ENCODE measurements at regions not wholly inside any gene's neighbourhood (a gene's known extent, or its start where the extent isn't known, plus 50 kb on each side); places are given as distances from the start of the nearest gene placed in this dataset.

- no peak overlapping the region for H3K4me3 ChIP-seq
- intact Hi-C loops (cut with micrococcal nuclease; ENCODE audit: unreplicated experiment) = no loop called here
- whole genome bisulfite sequencing (ENCODE audit: insufficient coverage, insufficient replicate concordance, low lambda C conversion rate, missing lambda C conversion rate) = 97% methylated on average over 4 of the region's 4 CpGs
- no peak overlapping the region for H3K4me2 ChIP-seq (ENCODE audit: control insufficient read depth, insufficient read depth)
- H3K9ac ChIP-seq (ENCODE audit: control insufficient read depth, insufficient read depth, low read length) = no peak overlapping the region
- H3K27ac ChIP-seq (ENCODE audit: control insufficient read depth, insufficient read depth) = no peak overlapping the region
- BruUV-seq (replicated peaks) = TSS peak; percentile 68
- ChIA-PET RAD21 (ENCODE audit: unreplicated experiment) (interaction anchor here (1.1 to 2.0 kb wide), 9 partner anchors 16 to 133 kb away, joined by 3 to 12 read pairs (median 6); partner anchors contain the start of genes COX20 and HNRNPU), SMC1A (ENCODE audit: uncharacterized antibody, unreplicated experiment) (interaction anchor here (0.6 to 2.1 kb wide), 15 partner anchors 22 to 519 kb away, joined by 3 to 8 read pairs (median 3); partner anchors contain the start of genes COX20 and HNRNPU), CTCF (interaction anchor here (1.0 to 1.6 kb wide), 5 partner anchors 13 to 167 kb away, joined by 3 to 7 read pairs (median 4); no protein-coding TSS in a partner anchor), POLR2A (interaction anchor here (0.9 to 4.4 kb wide), 5 partner anchors 8 to 105 kb away, joined by 3 to 33 read pairs (median 7); partner anchors contain the start of gene HNRNPU)
- no peak for ATAC-seq
- H3K27me3 ChIP-seq (replicated peaks in 1 of 2; ENCODE audit: control insufficient read depth in 2 of 2, insufficient read depth in 2 of 2, low read length in 1 of 2) = no peaks in the 10 kb centered on the region
- no peaks in the 10 kb centered on the region for H3K36me3 ChIP-seq (ENCODE audit: control insufficient read depth in 2 of 2, insufficient read depth in 2 of 2, low read length in 1 of 2)
- in situ Hi-C loops (cut with MboI) = loop anchor here (5.0 kb wide), 1 partner anchor 107 kb away; the partner anchor contains the start of gene HNRNPU
- no peaks in the 10 kb centered on the region for H3K9me3 ChIP-seq (replicated peaks; ENCODE audit: control insufficient read depth, insufficient read depth, low read length)
- no peaks in the 10 kb centered on the region for H4K20me1 ChIP-seq (ENCODE audit: control insufficient read depth, insufficient read depth)
- DNase-seq (ENCODE audit: low read depth, low spot score) = no peak
- no peak overlapping the region for H2AFZ ChIP-seq (ENCODE audit: control insufficient read depth, low read depth, low read length)
- peaks cover under 1% of the 10 kb centered on the region; the same call in 1 of the 2 replicates for H3K4me1 ChIP-seq (ENCODE audit: control insufficient read depth, insufficient read depth, low read length)
- FAIRE-seq = no peak
- H3K79me2 ChIP-seq (ENCODE audit: control insufficient read depth, insufficient read depth, low read length) = peaks cover 2% of the 10 kb centered on the region; the same call in 1 of the 2 replicates
- TF ChIP-seq ZNF622 (IDR thresholded peaks at IDR 0.05) (no peak), ATF2 (IDR thresholded peaks at IDR 0.05; ENCODE audit: low read length) (no peak), YBX1 (IDR thresholded peaks at IDR 0.05) (no peak), TCF12 (IDR thresholded peaks at IDR 0.05; ENCODE audit: low read depth, low read length) (no peak), SUPT20H (IDR thresholded peaks at IDR 0.05; ENCODE audit: borderline replicate concordance, control insufficient read depth, low read depth, low read length) (no peak), HDAC6 (IDR thresholded peaks at IDR 0.05; ENCODE audit: unreplicated experiment) (no peak), MEF2A (IDR thresholded peaks at IDR 0.05; ENCODE audit: insufficient read depth, low read depth, low read length) (no peak), E2F8 (IDR thresholded peaks at IDR 0.05; ENCODE audit: low read depth, partially characterized antibody) (no peak), ZNF384 (IDR thresholded peaks at IDR 0.05; ENCODE audit: borderline replicate concordance, low read depth, low read length) (no peak), YY1 (IDR thresholded peaks at IDR 0.05; ENCODE audit: low read depth, low read length) (no peak), MLLT1 (IDR thresholded peaks at IDR 0.05) (no peak), MYC (IDR thresholded peaks at IDR 0.05; ENCODE audit: insufficient read depth, insufficient read length, insufficient replicate concordance, low read length, severe bottlenecking) (no peak), IKZF2 (IDR thresholded peaks at IDR 0.05) (no peak), GABPA (IDR thresholded peaks at IDR 0.05; ENCODE audit: low read depth) (no peak), BMI1 (IDR thresholded peaks at IDR 0.05; ENCODE audit: borderline replicate concordance) (no peak), STAT1 (conservative IDR thresholded peaks at IDR 0.05) (no peak), ATF3 (IDR thresholded peaks at IDR 0.05; ENCODE audit: borderline replicate concordance, extremely low read depth, low read depth, low read length) (no peak), NFIC (IDR thresholded peaks at IDR 0.05; ENCODE audit: low read depth, low read length) (no peak), ASH2L (IDR thresholded peaks at IDR 0.05; ENCODE audit: borderline replicate concordance, low read depth) (no peak)
These were observed 104.5 kb upstream of the HNRNPU start for GRCh38 chr1:244968881-244969280.
